CD8-positive, alpha-beta memory T cell (primary cell): ENCODE measurements at regions not wholly inside any gene's neighbourhood (a gene's known extent, or its start where the extent isn't known, plus 50 kb on each side); places are given as distances from the start of the nearest gene placed in this dataset.

Source experiments
- CTCF ChIA-PET: fragments of 350-600 bp; sonication (Branson Sonifier 250); formaldehyde crosslinking; loops from one replicate; lab custom pipeline; 2021; ENCODE audit warnings: antibody characterized with exemption; lab: Charles Lee
- POLR2A ChIA-PET: fragments of 350-600 bp; sonication (Branson Sonifier 250); formaldehyde crosslinking; loops from one replicate; lab custom pipeline; 2021; ENCODE audit warnings: antibody characterized with exemption; lab: Charles Lee
- DNase-seq, 5 donors: peaks; one replicate each; pipeline versions ENCODE4 v3.0.0 to v3.0.0-alpha.2; 2020 to 2022; ENCODE audit warnings: mixed read lengths in 1 of 5
- H3K27ac ChIP-seq: one replicate; pipeline ENCODE4 v1.7.0; 2013; ENCODE audit warnings: low read depth, mild to moderate bottlenecking, low read length, moderate library complexity
- H3K27me3 ChIP-seq: 2 replicates; pipeline ENCODE4 v1.7.0; 2013; ENCODE audit warnings: low read length, mild to moderate bottlenecking; ENCODE audit not compliant: insufficient read depth, poor library complexity, severe bottlenecking
- H3K36me3 ChIP-seq: 2 replicates; pipeline ENCODE4 v1.7.0; 2013; ENCODE audit warnings: mild to moderate bottlenecking, low read length, moderate library complexity; ENCODE audit not compliant: insufficient read depth
- H3K4me1 ChIP-seq: 2 replicates; pipeline ENCODE4 v1.7.0; 2013; ENCODE audit warnings: mild to moderate bottlenecking, low read length, moderate library complexity; ENCODE audit not compliant: insufficient read depth
- H3K4me3 ChIP-seq: 2 replicates; pipeline ENCODE4 v1.7.0; 2013; ENCODE audit warnings: mild to moderate bottlenecking, low read length
- H3K9me3 ChIP-seq: 2 replicates; pipeline ENCODE4 v1.7.0; 2013; ENCODE audit warnings: mild to moderate bottlenecking, low read length
- H3K27ac Mint-ChIP-seq, 8 donors: one replicate each; pipeline ENCODE4 v1.8.0; 2020 to 2021; ENCODE audit warnings: mixed read lengths in 8 of 8, mild to moderate bottlenecking in 6 of 8, inconsistent platforms in 3 of 8, moderate library complexity in 3 of 8
- H3K27me3 Mint-ChIP-seq, 2 donors: one replicate each; pipeline ENCODE4 v1.8.0; 2020 to 2021; ENCODE audit warnings: mixed read lengths in 2 of 2, mild to moderate bottlenecking in 1 of 2, moderate library complexity in 1 of 2
- H3K36me3 Mint-ChIP-seq, 3 donors: one replicate each; pipeline ENCODE4 v1.8.0; 2020 to 2021; ENCODE audit warnings: mixed read lengths in 3 of 3, inconsistent platforms in 1 of 3, mild to moderate bottlenecking in 1 of 3
- H3K4me1 Mint-ChIP-seq, 3 donors: one replicate each; pipeline ENCODE4 v1.8.0; 2020 to 2021; ENCODE audit warnings: mixed read lengths in 3 of 3, inconsistent platforms in 1 of 3, mild to moderate bottlenecking in 1 of 3
- H3K4me3 Mint-ChIP-seq, 7 donors: one replicate each; pipeline ENCODE4 v1.8.0; 2020 to 2021; ENCODE audit warnings: mixed read lengths in 7 of 7, mild to moderate bottlenecking in 6 of 7, moderate library complexity in 4 of 7, inconsistent platforms in 2 of 7
- H3K9me3 Mint-ChIP-seq, 5 donors: one replicate each; pipeline ENCODE4 v1.8.0; 2020 to 2022; ENCODE audit warnings: mixed read lengths in 5 of 5, mild to moderate bottlenecking in 3 of 5, moderate library complexity in 2 of 5, inconsistent platforms in 1 of 5

DNA sequence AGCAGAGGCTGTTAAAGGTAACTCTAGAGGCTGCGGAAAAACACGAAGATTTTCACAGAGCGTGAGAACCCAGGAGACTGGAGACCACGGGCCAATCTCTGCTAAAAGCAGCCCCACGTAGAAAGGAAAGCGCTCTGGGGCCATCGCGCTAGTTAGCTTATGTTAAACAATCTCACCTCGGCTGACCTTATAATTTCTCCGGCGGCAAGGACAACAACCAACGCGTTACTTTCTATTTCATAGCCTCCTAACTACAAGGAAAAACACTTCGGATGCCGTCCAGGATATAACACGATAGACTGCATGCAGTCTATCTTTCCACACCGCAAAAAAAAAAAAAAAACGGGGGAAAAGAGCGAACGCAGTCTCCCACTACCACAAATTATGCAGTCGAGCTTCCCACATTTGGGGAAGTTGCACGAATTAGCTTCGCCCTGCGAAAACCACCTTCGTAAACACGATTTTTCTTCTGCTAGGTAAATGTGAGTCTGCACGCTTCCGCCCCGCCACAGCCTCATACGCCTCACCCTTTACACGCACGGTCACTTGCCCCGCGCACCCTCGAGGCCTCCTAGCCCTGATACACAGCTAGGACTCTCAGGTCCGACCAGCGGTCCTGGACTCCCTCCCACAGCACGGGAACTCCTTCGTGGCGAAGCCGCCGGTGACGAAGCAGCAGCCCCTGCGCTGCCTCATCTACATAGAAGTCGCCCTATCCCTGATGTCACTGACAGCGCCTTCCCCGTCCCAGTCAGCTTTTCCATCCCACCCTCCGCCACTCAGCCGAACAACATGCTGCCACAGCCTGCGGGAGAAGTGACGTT is 87.8 kb downstream of the PRKAB2 start:
- Histone ChIP-seq H3K36me3 (no peaks in the 10 kb centered on the region), H3K4me1 (peaks cover 27% of the 10 kb centered on the region), H3K27me3 (peaks cover 34% of the 10 kb centered on the region), H3K9me3 (no peaks in the 10 kb centered on the region), H3K27ac (peak overlapping the region; percentile 92), H3K4me3 (peak overlapping the region; percentile 79)
- Mint-ChIP-seq H3K9me3 (peaks cover 0 to 21% (median 11%) of the 10 kb centered on the region in 5 donors), H3K27ac (peak overlapping the region; percentile 89 to 100 (median 99)), H3K4me3 (peak overlapping the region; percentile 91 to 98 (median 96)), H3K36me3 (peaks cover 0 to 9% (median 2%) of the 10 kb centered on the region in 3 donors), H3K27me3 (peaks cover 55 to 57% of the 10 kb centered on the region in 2 donors), H3K4me1 (peaks cover 25 to 42% (median 33%) of the 10 kb centered on the region in 3 donors)
- CTCF ChIA-PET: interaction anchor here (0.8 to 1.3 kb wide), 3 partner anchors 10 to 158 kb away, joined by 3 to 5 read pairs (median 4); partner anchors contain the start of gene CHD1L
- POLR2A ChIA-PET: interaction anchor here (0.6 to 0.7 kb wide), 3 partner anchors 42 to 175 kb away, joined by 4 to 6 read pairs (median 4); no protein-coding TSS in a partner anchor
- peak; percentile 30 to 85 (median 56) for DNase-seq

DNA sequence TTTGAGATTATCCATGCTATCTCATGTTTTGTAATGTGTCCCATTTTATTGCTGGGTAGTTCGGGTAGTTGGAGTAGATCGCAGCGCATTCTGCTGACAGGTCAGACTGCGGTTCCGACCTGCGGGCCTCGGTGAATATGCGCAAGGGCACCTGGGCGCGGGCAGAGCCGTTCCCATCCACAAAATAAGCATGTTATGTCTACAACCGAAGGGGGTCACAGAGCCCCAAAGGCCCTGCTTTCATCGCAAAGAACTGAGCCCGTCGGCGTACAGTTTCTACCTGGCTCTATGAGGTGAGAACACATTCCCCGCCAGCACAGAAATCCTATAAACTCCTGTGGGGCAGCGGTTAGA is 88.4 kb downstream of the PRKAB2 start:
- Histone ChIP-seq H3K4me1 (peaks cover 27% of the 10 kb centered on the region), H3K4me3 (peak overlapping the region; percentile 79), H3K36me3 (no peaks in the 10 kb centered on the region), H3K27ac (peak overlapping the region; percentile 92), H3K9me3 (no peaks in the 10 kb centered on the region), H3K27me3 (peaks cover 34% of the 10 kb centered on the region)
- POLR2A ChIA-PET: interaction anchor here (0.6 to 0.7 kb wide), 2 partner anchors 77 to 175 kb away, joined by 4 read pairs; no protein-coding TSS in a partner anchor
- Mint-ChIP-seq H3K27me3 (peaks cover 60 to 61% of the 10 kb centered on the region in 2 donors), H3K9me3 (peaks cover 0 to 21% (median 11%) of the 10 kb centered on the region in 5 donors), H3K36me3 (peaks cover 0 to 9% (median 2%) of the 10 kb centered on the region in 3 donors), H3K4me3 (peak overlapping the region; percentile 91 to 98 (median 96)), H3K27ac (peak overlapping the region; percentile 27 to 100 (median 99)), H3K4me1 (peaks cover 30 to 47% (median 39%) of the 10 kb centered on the region in 3 donors)
- no peak for DNase-seq
- CTCF ChIA-PET: interaction anchor here (0.9 to 1.3 kb wide), 2 partner anchors 9 to 158 kb away, joined by 3 to 5 read pairs; partner anchors contain the start of gene CHD1L

DNA sequence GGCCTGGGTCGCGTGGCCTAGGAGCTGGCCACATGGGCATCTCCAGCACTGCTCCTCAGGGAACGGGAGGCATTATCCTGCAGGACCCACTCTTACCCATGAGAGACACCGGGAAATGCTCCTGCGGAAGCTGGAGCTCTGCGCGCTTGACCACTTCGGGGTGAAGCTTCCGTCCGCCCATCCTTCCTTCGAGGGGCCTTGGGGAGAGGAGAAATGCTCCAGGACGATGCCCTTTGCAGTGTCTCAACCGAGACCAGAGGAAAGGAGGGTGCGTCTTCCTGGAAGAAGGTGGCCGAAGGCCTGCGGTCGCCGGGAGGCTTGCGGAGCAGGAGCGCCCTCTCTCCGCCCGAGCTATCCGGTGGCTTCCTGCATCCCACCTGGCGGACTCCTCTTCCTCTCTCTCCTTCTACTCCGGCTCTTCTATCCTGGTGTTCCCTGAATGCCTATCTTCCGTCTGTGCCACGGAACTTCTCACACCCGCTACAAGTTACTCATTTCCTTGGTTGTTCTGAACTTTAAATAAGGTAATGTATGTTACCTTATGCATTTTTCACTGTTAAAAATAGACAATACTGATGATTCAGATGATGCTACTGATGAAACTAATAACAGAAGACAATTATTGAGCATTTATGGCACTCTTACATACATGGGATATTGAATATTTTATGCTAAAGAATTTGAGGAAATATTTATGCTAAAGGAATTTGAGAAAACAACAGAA is 91.4 kb downstream of the PRKAB2 start:
- Mint-ChIP-seq H3K27me3 (peaks cover 79 to 80% of the 10 kb centered on the region in 2 donors), H3K36me3 (peaks cover 0 to 9% (median 2%) of the 10 kb centered on the region in 3 donors), H3K27ac (no peak overlapping the region), H3K4me3 (peak overlapping the region in 6 of 7 donors; percentile 4 to 73 (median 62)), H3K4me1 (peaks cover 32 to 51% (median 42%) of the 10 kb centered on the region in 3 donors), H3K9me3 (peaks cover 0 to 7% (median 2%) of the 10 kb centered on the region in 5 donors)
- peaks cover 27% of the 10 kb centered on the region for H3K4me1 ChIP-seq
- no peak for DNase-seq
- H3K4me3 ChIP-seq: no peak overlapping the region
- H3K27ac ChIP-seq: no peak overlapping the region
- ChIA-PET CTCF (no interaction called here), POLR2A (no interaction called here)
- H3K36me3 ChIP-seq: no peaks in the 10 kb centered on the region
- no peaks in the 10 kb centered on the region for H3K9me3 ChIP-seq
- peaks cover 50% of the 10 kb centered on the region for H3K27me3 ChIP-seq

DNA sequence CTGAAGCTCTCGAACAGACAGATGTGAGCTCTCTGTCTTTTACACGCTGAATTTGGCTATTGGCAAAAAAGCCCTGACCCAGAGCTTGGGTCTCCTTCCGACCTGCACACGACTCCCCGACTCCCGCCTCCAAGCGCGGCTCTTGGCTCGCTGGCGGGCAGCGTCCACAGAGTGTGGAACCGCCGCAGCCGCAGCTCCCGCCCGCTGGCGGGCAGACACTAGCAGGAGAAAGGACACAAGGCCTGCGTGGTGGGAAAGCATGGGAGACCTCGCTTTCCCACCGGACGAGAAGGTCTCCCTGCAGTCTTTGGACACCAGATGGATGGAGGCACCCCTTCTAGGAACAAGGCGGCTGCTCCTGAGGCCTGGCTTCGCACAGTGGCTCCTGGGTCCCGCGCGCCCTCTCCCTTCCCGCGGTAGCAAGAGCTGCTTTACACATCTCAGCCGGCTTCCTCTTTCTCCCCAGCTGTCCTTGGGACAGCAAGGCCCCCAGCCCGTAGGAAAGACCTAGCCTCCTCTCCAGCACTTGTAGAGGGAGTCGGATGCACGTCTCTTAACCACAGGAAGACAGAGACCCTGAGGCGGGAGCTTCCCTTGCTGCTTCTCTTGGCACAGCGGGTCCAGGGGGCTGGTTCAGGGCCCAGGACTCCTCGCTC is 92.1 kb downstream of the PRKAB2 start:
- Mint-ChIP-seq H3K9me3 (peaks cover 0 to 7% (median 3%) of the 10 kb centered on the region in 5 donors), H3K4me3 (peak overlapping the region; percentile 17 to 80 (median 70)), H3K4me1 (peaks cover 32 to 51% (median 42%) of the 10 kb centered on the region in 3 donors), H3K27me3 (peaks cover 86 to 87% of the 10 kb centered on the region in 2 donors), H3K27ac (no peak overlapping the region), H3K36me3 (peaks cover 0 to 9% (median 2%) of the 10 kb centered on the region in 3 donors)
- Histone ChIP-seq H3K4me1 (peaks cover 27% of the 10 kb centered on the region), H3K9me3 (no peaks in the 10 kb centered on the region), H3K27ac (no peak overlapping the region), H3K27me3 (peaks cover 44% of the 10 kb centered on the region), H3K36me3 (no peaks in the 10 kb centered on the region), H3K4me3 (peak overlapping the region; percentile 42)
- no peak for DNase-seq
- CTCF ChIA-PET: no interaction called here
- POLR2A ChIA-PET: no interaction called here

DNA sequence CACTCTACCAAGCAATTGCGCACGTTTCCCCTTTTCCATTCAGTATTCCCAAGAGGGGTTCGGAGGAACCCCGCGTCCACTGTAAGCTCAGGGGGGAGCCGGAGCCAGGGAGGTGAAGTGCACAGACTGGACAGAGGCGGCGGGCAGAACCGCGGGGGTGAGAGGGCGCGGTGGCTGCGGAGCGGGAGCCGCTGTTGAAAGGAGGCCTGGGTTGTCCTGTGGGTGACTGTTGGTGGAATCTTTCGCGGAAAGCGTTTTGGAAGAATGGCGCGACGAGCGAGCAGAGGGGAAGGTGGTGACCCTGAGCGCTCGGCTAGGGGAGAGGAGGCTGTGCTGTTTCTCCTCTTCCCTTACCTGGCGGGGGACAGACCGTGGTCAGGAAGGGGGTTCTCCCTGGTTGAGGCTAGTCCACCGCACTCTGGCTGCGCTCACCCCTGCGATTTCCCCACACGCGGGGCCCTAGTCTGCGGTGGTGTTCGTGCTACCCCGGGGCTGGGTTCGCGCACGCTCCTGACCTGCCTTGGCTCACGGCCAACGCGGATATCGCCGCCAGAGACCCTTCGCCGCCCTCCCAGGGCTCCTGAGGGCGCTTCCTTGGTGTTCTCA is 92.8 kb downstream of the PRKAB2 start:
- ChIA-PET CTCF (no interaction called here), POLR2A (no interaction called here)
- Histone ChIP-seq H3K36me3 (no peaks in the 10 kb centered on the region), H3K4me3 (peak overlapping the region; percentile 42), H3K4me1 (peaks cover 24% of the 10 kb centered on the region), H3K27me3 (peaks cover 43% of the 10 kb centered on the region), H3K27ac (no peak overlapping the region), H3K9me3 (no peaks in the 10 kb centered on the region)
- Mint-ChIP-seq H3K27ac (peak overlapping the region in 1 of 8 donors; percentile 40), H3K36me3 (peaks cover 0 to 4% (median 2%) of the 10 kb centered on the region in 3 donors), H3K4me1 (peaks cover 27 to 45% (median 36%) of the 10 kb centered on the region in 3 donors), H3K9me3 (peaks cover 0 to 7% (median 3%) of the 10 kb centered on the region in 5 donors), H3K4me3 (peak overlapping the region in 6 of 7 donors; percentile 32 to 77 (median 63)), H3K27me3 (peaks cover 86 to 88% of the 10 kb centered on the region in 2 donors)
- peak in 1 of 5 donors; percentile 53 for DNase-seq

DNA sequence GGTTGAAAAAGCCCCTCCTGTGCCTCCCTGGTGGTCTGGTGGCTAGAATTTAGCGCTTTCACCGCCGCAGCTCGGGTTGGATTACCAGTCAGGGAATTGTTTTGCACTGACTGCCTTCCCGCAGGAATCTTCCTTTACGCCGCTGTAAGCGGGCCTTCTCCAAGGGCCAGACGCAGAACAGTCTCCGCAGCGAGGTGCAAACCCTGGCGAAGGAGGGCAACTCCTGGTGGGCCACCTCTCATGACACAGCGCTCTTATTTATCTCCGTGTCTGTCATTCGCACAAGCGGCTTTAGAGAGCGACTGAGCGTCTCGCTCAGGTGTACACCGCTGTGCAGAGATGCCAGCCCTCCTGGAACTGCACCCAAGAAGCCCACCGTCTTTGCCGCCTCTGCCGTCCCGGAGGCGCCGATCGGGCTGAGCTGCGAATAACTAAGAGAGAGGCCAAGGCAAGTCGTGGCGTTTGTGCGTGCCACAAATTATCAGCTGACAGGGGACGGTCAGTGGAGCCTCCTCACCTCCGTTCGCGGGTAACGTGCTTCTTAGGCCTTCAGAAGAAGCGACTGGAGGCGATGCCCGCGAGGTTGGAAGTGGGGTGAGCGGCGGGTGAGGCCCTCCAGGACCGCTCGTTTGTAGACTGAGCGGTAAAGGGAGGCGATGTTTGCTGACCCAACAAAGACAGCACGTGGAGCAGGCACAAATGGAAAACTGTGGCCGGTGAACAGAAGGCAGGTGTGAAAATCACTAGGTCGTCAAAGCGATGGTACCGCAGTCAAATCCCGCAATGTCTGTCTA is 93.5 kb downstream of the PRKAB2 start:
- ChIA-PET CTCF (no interaction called here), POLR2A (no interaction called here)
- peaks cover 0 to 2% (median 0%) of the 10 kb centered on the region in 3 donors for H3K36me3 Mint-ChIP-seq
- peak overlapping the region in 1 of 8 donors; percentile 40 for H3K27ac Mint-ChIP-seq
- H3K27me3 Mint-ChIP-seq: peaks cover 84 to 89% of the 10 kb centered on the region in 2 donors
- peaks cover 20% of the 10 kb centered on the region for H3K4me1 ChIP-seq
- peaks cover 0 to 7% (median 3%) of the 10 kb centered on the region in 5 donors for H3K9me3 Mint-ChIP-seq
- peaks cover 21 to 39% (median 29%) of the 10 kb centered on the region in 3 donors for H3K4me1 Mint-ChIP-seq
- peak overlapping the region in 6 of 7 donors; percentile 12 to 77 (median 58) for H3K4me3 Mint-ChIP-seq
- H3K36me3 ChIP-seq: no peaks in the 10 kb centered on the region
- no peak overlapping the region for H3K4me3 ChIP-seq
- H3K9me3 ChIP-seq: no peaks in the 10 kb centered on the region
- DNase-seq: no peak
- no peak overlapping the region for H3K27ac ChIP-seq
- H3K27me3 ChIP-seq: peaks cover 43% of the 10 kb centered on the region
